ENCODE measurements at regions not wholly inside any gene's neighbourhood (a gene's known extent, or its start where the extent isn't known, plus 50 kb on each side); places are given as distances from the start of the nearest gene placed in this dataset.

DNA sequence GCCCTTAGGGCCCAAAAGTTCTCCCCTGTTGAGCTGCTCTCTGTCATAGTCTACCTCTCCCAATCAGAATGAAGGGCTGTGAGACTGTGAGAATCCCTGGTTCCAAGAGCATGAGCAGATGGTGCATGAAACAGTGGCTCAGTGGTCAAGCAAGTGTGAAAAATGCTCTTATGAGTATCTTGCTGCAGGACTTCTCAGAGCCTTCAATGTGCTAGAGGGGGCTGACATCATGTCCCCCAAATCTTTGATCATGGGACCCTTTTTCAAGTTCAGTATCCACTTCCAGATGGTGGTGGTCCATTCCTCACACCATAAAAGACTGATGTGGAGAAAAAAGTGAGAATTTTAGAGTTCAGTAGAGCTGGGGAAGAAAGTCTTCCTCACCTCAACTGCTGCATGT is 265.3 kb upstream of the HABP2 start:
- no peak for DNase-seq (ENCODE audit: low read depth)

DNA sequence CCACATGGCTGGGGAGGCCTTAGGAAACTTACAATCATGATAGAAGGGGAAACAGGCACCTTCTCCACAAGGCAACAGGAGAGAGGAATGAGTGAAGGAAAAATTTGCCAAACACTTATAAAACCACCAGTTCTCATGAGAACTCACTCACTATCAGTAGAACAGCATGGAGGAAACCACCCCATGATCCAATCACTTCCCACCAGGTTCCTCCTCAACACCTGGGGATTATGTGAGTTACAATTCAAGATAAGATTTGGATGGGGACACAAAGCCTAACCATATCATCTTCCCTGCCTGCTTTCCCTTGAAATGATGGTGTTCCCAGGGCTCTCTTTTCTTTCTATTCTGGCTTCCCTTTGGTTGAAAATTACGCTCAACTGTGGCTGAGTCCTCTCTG is 262.7 kb upstream of the HABP2 start:
- no peak for DNase-seq (ENCODE audit: low read depth)

DNA sequence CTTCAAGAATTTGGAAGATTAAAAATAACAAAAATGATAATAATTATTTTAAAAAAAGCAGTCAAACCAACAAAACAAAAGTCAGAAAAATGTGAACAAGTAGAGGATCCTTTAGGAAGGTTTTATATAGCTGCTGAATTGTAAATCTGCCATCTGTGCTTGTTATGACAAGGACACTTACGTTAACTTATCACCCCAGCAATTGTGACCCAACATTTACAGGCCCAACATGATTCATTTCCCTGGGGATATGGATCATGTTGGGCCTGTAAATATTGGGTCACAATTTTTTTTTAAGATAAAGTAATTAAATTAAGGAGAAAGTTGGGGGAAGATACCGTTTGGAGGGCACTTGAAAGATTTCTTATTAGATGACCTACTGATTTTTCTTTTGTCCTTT is 261.4 kb upstream of the HABP2 start:
- DNase-seq (ENCODE audit: low read depth) = no peak

DNA sequence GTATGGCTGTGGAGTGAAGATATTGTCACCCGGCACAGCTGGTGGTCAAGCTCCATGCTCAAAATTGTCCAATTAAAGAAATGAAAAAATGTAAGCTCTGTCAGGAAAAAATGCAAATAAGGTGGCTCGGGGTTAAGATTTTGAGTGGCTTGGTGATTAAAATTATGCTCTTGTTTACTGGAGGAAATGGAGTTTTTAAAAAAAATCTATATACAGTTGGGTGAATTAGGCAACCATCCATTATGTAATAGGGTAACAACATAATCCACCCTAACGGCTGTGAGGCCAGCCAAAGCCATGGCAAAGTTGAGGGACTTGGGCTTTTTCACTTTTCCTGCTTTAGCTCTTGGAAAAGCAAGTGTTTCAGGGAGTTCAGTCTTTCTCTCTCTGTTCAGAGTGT is 260.8 kb upstream of the HABP2 start:
- no peak for DNase-seq (ENCODE audit: low read depth)

DNA sequence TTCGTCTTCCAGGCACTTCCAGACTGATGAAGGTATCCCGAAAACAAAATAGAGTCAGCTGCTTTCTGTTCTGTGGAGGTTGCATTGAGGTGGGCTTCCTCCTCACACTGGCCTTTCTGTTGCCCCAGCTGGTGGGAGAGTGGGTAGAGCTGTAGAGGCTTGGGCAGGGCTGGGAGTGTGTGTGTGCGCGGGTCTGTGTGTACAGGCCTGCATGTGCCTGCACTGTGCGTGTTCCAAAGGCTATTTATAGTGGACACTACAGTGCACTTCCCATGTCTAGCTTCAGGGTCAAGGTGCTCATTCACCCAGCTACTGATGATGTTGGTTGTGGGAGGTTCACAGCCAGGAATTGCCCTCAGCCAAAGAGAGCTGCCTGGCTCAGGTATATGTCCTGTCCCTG is 260.1 kb upstream of the HABP2 start:
- no peak for DNase-seq (ENCODE audit: low read depth)

DNA sequence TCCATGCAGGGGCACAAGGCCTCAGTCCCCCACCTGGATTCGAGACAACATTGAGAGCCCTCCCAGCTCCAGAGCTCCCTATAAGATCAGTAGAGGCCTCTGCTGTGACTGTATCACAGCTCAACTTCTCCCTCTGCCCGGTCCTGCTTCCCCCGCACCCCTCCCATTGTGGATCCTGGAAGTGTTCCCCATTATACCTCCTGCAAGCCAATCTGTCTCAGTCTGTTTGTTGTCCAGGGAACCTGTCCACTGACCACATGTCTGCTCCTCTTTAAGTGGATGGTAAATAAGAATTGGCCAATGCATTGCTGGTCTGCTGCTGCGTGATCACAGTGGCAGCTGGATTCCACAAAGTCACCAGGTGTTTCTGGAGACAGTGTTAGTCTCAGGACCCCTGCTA is 259.7 kb upstream of the HABP2 start:
- DNase-seq (ENCODE audit: low read depth) = no peak

DNA sequence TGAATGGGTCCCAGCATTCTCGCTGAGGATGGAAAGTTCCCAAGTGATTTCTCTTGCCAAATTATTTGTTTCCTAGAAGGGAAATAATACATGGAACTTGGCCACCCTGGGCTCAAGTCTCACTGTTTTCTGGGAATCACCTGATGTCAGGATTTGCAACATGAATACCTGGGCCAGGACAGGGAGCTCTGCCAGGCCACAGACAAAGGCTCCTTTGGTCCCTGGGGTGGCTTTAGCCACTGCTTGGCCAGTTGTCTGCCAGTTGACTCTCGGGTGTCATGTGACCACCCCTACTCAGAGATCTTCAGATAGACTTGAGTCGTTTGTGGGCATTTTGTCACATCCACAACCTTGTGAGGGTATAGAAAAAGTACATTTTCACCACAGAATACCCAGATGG is 258.0 kb upstream of the HABP2 start:
- no peak for DNase-seq (ENCODE audit: low read depth)

DNA sequence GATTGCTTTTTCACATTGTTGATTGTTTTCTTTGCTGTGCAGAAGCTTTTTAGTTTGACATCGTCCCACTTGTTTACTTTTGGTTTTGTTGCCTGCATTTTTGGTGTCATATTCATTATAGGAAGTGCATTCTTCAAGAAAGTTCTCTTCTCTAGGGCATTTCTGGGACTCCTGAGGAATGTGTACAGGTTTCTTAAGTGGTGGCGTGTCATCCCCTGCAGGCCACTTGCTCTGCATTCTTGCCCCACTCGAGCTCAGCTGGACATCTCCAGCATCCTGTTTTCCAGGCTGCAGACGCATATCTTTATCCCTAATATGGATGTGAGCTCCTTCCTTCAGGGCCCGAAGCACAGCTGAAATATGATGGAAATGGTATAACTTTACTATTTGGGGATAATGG is 255.6 kb upstream of the HABP2 start:
- no peak for DNase-seq (ENCODE audit: low read depth)

DNA sequence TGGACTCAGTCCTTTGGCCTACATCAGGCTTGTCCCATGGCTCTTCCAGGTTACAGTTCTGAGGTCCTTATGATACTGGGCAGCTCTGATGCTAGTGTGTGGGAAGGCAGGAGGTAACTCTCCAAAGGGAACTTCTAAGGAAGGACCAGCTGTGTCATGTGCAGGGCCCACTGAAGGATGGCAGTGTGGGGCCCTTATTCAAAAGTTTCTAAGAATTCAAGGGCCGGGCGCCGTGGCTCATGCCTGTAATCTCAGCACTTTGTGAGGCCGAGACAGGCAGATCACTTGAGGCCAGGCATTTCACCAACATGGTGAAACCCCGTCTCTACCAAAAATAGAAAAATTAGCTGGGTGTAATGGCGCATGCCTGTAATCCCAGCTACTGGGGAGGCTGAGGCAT is 254.2 kb upstream of the HABP2 start:
- no peak for DNase-seq (ENCODE audit: low read depth)

DNA sequence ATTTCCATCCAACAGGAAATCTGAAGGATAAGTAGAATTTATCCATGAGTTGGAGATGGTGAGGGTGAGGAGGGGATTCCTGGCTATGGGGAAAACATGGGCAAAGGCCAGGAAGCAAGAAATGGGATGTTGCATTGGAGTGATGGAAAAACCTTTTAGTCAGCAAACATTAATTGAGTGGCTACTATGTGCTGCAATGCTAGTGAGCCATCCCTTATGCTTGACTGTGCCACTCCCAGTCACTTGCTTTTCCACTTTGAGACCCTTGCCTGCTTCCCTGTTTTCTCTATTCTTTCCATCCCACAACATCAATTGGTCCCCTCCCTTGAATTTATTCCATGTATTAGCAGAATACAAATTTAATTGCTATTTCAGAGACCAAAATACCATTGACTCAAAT is 252.7 kb upstream of the HABP2 start:
- DNase-seq (ENCODE audit: low read depth) = no peak

DNA sequence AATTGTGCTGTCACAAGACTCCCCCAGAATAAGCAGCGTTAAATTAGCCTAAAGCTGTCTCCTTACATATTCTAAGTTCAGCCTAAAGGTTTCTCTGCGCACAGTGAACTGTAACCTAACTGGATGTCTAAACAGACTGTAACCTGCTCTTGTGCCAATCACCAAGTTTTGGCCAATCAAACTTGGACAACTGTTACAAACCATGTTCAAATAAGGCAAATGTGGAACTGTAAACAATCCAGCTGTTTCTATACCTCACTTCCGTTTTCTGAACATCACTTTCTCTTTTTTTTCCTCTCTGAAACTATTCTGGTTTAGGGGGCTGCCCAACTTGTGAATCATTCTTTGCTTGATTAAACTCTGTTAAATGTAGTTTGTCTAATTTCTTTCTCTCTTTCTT is 252.2 kb upstream of the HABP2 start:
- DNase-seq (ENCODE audit: low read depth) = no peak

DNA sequence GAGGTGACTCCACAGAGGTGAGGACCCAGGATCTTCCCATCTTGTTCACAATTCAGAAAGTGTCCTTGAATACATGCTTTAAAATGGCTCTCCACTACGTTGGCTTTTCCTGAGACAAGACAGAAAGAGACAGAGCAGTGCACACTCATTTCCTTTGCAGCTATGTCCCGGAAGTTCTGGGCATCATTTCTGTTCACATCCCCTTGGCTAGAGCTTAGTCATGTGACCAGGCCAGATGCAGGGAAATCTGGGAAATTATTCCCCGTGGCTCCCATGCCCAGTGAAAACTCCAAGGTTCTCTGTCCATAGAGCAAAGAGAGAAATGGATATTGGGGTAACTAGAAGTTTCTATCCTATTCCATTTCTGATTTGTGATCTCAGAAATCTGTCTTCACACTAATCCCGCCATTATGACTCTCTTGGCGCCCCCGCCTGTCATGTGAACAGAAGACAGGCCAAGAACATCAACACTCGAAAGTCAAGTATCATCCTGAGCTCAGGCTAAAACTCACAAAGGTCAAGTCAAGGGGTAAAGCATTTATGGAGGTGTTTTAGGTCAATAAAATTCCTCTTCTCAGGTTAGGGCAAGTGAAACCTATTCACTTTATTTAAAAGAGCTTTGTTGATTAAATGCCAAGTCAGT is 251.4 kb upstream of the HABP2 start:
- DNase-seq (ENCODE audit: low read depth) = no peak

DNA sequence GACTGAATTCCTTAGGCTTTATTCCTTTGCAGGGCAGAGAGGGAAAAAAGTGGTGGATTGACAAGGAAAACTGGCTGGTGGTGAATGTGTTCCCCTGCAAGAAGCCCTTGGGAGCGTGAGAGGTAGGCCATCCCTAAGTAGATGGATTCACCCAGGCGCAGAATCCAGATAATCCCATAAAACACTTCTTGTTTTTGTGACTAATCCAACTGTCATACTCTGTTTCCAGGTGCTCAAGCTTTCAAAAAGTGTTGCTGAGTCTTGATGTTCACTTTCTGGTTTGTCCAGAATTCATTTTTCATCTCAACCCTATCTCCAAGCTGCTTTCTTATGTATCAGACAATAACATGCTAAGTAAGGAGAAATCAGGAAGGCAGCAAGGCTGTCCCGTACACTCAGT is 250.8 kb upstream of the HABP2 start:
- DNase-seq (ENCODE audit: low read depth) = no peak

DNA sequence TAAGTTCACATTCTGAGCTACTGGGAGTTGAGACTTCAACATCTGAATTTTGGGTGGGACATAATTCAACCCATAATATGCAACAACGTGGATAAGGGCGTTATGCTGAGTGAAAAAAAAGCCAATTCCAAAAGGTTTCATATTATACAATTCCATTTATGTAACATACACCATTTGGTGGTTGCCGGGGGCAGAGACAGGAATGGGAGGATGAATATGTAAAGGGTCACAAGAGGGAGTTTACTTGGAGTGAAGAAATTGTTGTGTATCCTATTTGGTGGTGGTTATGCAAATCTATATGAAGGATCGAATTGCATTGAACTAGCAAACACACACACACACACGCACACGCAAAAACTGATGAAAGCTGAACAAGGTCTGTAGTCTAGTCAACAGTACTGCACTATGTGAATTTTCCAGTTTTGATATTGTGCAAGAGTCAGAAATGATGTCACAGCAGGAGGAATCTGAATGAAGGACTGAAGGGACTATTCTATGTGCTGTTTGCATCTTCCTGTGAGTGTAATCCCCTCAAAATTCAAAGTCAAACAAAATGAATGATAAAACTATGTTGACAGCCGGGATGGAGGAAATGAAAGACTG is 249.2 kb upstream of the HABP2 start:
- no peak for DNase-seq (ENCODE audit: low read depth)

DNA sequence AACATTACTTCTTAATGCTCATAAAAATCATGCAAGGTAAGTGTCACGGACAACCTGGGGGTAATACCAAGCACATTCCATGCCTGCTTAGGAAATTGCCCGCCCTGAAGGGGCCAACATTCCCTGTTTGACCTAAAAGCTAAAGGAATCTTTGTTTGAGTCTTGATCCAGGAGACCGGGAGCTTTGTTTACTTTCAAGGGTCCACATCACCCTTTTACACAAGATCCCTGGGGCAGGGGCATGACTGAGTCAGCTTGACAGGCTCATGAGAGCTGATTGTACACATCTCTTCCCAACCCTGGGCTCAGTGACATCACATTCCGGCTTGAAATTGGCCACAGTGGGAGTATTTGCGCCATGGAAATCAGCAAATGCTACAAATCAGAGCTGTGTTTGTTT is 248.1 kb upstream of the HABP2 start:
- DNase-seq (ENCODE audit: low read depth) = no peak

DNA sequence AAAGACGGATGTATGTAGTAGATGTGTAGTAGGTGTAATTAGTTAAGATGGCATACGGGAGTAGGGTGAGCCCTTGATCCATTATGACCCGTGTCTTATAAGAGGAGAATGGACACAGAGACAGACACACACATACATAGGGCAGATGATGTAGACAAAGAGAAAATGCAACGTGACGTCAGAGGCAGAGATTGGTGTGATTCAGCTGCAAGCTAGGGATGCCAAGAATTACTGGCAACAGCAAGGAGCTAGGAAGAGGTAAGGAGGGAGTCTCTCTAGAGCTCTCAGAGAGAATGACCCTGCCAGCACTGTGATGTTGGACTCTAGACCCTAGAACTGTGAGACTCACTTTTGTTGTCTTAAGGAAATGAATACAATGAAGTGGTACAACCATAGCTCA is 247.0 kb upstream of the HABP2 start:
- no peak for DNase-seq (ENCODE audit: low read depth)

DNA sequence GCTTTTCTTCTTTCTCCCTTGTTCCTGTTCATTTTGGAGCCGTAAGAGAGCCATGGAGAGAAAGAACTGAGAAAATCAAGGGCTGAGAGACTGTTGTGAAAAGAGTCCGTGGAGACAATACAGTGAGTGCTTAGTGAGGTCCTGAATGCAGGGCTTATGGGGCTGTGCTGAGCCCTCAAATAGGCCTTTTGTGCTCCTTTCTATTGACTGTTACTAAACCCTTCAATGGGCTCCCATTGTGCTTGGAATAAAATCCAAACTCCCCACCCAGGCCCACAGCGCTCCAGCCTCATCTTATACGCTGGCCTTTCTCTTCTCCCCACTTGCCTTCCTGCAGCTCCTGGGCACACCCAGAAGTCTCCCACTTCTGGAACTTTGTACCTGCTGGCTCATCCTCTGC is 243.1 kb upstream of the HABP2 start:
- no peak for DNase-seq (ENCODE audit: low read depth)

DNA sequence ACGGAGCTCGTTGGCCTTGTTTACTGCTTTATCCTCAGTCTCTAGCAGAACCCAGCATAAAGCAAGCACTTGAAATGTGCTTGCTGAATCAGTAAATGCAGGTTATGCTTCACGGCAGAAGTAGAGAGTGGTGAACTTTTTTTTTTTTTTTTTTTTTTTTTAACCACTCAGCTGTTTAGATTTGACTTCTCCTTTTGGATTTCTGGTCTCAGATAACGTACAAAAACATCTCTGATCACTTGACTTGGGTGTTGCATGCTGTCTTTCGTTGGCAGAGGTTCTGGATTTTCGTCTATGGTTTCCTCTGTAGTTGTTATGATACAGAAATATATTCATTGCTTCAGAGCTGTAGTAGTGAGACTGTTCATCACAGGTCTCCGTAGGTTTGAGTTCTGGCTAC is 242.5 kb upstream of the HABP2 start:
- no peak for DNase-seq (ENCODE audit: low read depth)

DNA sequence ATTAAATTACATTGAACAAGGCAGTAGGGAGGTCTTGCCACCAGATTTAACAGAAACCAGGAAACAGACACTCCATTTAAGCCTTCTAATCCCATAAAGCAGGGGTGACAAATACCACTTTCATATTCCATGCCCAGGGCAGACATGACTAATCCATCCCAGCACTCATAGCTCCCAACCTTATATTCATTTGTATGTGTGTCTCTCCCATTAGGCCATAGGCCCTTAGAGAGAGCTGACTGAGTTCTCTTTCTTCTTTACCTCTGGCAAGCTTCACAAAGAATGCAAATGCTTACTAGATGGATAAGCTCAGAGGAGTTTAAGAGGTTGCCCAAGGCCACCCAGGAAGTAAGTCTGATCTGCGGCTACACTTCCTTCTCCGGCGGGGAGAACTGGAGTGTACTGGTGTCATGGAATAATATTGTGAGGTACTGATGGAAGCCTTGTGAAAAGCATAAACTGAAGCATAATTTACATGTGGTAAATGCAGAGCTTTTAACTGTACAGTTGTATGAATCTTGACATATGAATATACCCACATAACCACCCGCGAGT is 239.7 kb upstream of the HABP2 start:
- DNase-seq (ENCODE audit: low read depth) = no peak

DNA sequence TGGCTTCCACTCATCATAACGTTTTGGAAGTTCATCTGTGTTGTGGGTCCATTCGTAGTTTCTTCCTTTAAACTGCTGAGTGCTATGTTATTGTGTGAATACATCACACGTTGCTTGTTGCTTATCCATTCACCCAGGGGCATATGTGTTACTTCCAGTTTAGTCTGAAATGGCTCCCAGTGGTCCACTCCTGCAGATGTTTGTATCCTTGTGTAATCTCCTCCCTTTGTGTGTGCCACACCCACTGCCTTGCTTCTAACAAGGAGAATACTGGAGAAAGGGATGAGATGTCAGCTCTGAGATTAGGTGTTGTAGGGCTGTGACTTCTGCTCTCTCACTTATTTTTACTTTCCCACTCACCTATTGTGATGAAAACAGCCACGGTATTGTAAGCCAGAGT is 239.1 kb upstream of the HABP2 start:
- no peak for DNase-seq (ENCODE audit: low read depth)

DNA sequence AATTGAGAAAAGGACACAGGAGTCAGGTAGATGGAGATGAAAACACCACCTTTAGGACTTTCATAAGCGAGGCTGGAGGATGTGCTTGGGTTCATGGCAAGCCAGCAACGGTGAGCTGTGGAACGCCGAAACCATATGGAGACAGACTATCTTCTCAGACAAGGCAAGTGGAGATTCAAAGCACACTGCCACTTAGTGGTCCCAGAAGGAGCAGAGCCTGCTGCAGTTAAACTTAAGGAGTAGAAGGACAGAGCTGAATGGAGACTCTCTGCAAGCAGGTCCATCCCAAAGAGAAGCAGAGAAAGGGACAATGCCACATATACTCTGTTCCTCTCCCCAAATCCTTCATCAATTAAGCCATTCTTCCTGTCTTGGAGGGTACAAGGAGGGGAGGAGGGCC is 236.3 kb upstream of the HABP2 start:
- DNase-seq (ENCODE audit: low read depth) = no peak

DNA sequence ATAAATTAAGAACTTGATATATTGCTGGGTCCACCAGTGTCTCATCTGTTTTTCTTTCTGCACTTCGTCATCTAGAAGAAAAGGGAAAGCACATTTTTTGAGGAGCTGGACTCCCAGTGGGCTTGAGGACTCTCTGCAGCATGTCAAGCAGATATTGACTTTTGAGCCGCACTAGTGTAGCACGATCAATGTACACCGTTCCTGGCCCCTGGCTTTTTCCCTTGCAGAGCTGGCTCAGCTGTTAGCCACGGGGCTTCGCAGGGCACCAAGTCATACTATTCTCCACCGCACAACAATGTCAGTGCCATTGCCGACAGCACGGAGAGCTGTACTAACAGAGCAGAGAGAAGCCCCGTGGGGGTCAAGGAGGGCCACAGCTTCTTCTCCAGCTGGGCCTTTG is 235.4 kb upstream of the HABP2 start:
- no peak for DNase-seq (ENCODE audit: low read depth)

DNA sequence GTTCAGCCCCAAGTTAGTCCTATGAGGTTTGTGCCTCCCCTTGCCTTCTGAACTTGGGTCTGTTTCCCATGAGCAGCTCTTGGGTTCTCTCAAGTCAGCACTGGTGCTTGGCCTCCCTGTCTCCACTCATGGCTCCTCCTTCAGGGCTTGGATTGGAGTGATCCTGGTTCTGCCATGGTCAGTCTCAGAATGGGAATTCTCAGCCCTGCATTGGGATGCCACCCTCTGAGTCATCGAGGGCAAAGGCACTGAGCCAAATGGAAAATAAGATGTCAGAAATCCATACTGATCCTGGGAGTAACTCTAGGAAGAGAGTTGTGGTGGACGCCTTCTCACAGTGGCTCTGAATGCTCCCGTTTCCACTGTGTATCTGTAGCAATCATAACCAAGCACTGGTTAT is 233.4 kb upstream of the HABP2 start:
- DNase-seq (ENCODE audit: low read depth) = no peak

DNA sequence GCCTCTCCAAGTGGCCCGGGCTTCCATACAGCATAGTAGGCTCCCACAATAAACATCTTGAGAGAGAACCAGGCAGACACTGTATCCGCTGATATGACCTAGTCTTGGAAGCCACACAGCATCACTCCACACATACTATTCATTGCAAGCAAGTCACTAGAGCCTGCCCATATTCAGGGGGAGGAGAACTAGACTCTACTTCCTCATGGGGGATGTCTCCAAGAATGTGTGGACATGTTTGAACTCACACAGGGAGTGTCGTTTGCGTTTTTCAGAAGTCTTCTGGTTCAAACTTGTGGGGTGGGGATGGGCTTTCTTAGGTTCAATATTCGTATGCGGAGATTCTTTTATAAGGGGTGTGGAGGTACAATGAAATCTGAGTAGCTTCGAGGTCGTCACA is 232.6 kb upstream of the HABP2 start:
- no peak for DNase-seq (ENCODE audit: low read depth)
